Right renal cortex interstitium (tissue), 3 donors: ENCODE measurements at regions not wholly inside any gene's neighbourhood (a gene's known extent, or its start where the extent isn't known, plus 50 kb on each side); places are given as distances from the start of the nearest gene placed in this dataset.
"Not testable (repeated sequence)": the region's sequence is repeated elsewhere in the genome, so short reads cannot be mapped to it uniquely, and the experiment has no call there.

Experiments
- DNase-seq, 3 donors: peaks; one replicate each; pipeline ENCODE4 v3.0.0-alpha.2; 2013; ENCODE audit warnings: low read depth in 3 of 3, low spot score in 2 of 3

- DNase-seq, result no peak
These were observed 193.7 kb downstream of the IZUMO3 start for GRCh38 chr9:24351973-24352372.

DNA sequence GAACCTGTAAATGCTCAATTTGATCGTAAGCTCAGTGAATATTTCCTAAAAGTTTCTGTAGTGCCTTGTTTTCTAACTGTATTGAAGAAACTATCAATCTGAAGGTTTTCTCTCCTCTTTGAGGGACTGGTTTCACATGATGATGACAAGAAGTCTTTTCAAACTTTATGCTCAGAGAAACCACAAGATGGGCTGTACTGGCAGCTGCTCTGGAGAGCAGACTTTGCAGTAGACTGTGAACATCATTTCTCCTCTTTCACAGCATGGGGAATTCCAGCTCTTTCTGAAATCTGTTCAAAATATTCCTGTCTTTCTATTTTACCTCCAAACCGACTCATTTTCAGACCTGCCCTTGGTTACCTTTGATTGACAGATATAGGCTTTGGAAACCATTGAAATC, 194.4 kb downstream of the IZUMO3 start:
- no peak for DNase-seq

DNA sequence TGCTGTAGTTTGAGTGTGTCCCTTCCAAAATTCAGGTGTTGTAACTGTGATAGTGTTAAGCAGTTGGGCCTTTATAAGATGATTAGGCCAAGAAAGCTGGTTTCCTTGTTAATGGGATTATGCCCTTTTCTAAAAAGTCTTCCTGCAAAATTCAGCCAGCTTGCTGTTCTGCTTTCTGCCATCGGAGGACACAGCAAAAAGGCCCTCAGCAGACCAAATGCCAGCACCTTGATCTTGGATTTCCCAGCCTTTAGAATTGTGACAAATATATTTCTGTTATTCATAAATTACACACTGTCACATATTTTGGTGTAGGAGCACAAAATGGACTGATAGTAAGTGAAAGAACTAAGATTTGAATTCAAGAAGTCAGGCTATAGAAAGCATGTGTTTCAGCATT, 203.2 kb downstream of the IZUMO3 start:
- DNase-seq, result no peak

- DNase-seq, result no peak
These were observed 212.1 kb downstream of the IZUMO3 start for GRCh38 chr9:24333629-24334028.

DNA sequence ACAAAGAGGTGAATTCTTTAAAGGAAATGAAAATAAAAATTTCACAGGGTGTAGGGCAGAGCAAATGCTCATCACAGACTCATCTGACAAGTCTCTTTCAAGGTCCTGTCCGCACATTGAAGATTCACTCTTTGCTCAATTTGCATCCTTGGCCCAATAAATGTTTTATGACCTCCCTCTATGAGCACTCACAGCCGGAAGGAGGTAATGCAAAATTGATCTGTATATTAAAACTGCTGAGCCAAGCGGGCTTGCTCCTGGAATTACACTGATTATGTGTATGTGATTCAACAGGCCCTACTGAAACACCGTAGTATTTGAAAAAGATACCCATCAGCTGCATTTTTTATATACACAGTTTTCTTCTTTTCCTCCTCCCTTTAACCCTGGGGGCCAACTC, 246.8 kb downstream of the IZUMO3 start:
- DNase-seq, result no peak

DNA sequence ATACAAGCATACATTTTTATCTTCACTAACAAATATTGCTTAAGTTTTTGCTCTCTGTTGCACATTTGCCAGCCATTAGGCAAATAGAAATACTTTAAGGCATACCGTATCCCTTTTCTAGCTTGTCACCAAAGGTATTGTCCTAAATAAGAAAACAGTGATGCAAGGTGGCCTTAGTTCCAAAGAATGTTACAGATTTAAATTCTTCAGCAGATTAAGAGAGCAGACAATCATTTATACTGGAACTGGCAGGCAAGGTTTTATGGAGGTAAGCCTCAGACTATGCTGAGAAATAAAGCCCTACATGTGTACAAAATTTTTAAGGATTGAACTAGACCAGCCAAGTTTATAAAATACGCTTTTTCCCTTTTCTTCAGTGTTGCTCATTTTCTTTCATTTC, 247.8 kb downstream of the IZUMO3 start:
- DNase-seq, result no peak

DNA sequence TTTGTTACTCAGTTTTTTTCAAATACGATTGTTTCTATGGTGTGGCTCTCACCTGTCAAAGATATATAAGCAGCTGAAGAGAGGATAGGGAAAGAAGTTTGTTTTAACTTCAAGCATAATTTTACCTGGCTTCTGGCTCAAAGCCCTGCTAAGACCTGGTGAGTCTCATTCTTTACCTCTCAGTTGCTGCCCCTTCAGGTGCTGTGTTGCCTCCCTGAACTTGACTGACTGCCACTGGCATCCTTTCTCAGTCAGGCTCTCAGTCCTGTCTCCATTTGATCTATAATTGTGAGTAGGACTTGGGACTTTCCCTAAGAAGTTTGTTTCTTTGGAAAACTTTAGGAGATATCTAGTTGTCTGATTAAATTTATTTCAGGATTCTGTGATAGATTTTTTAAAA, 249.6 kb downstream of the IZUMO3 start:
- DNase-seq, result no peak

GRCh38 chr9:24293386-24293785, 252.3 kb downstream of the IZUMO3 start:
- no peak for DNase-seq

DNA sequence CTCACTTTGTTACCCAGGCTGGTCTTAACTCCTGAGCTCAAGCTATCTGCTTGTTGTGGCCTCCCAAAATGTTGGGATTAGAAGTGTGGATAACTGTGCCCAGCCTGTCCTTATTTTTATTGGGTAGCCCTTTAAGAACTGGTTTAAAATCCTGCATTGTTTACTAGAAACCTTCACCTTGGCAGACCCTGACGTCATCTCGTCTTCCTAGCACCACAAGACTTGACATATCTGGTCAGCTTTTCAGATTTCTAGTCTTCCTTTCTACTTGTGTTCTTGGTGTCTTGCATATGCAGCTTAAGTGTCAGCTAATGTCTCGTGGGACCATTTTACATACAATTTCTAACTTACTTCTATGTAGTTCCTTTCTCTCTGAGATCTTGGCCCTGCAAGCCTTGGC, 258.9 kb downstream of the IZUMO3 start:
- no peak for DNase-seq

- no peak for DNase-seq
These were observed 287.1 kb downstream of the IZUMO3 start for GRCh38 chr9:24258626-24259025.

- no peak for DNase-seq
These were observed 288.0 kb downstream of the IZUMO3 start for GRCh38 chr9:24257726-24258125.

GRCh38 chr9:24245988-24246387, 299.7 kb downstream of the IZUMO3 start:
- DNase-seq, result no peak

GRCh38 chr9:24242576-24242975, 303.1 kb downstream of the IZUMO3 start:
- no peak for DNase-seq

GRCh38 chr9:24218656-24219055, 327.0 kb downstream of the IZUMO3 start:
- no peak for DNase-seq

DNA sequence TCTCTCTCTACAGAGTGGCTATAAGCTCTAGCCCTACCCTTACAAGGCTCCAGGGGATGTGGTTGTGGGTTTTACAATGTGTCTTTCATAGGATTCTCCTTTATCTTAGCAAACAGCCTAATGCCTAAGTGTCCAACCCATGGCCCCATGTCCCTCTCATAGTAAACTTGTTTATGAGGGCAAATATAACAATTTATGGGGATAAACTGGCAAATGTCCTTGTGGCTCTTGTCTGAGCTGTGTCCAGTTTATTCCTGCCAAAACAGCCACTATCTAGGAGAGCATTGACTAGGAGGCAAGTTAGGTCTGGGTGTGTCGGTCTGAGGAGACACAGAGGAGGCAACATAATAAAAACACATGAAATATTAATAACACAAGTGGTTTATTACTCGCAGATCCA, 335.1 kb downstream of the IZUMO3 start:
- DNase-seq, result no peak

DNA sequence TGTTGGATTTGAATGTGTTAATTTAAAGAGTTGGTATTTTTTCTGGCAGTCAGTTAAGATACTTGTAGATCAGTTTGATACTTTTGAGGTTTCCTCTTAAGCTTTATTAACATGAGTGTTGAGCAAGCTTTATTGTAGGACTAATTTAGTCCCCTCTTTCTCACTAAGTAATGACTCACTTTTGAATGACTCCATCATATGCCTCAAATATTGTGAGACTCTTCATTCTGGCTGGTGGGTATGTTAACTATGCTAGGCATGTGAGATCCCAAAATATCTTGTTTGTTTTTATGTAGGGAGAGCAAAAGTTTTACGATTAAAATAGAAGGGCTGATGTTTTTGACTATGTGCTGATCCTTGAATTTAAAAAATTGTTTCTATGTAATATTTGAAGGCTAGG, 355.7 kb downstream of the IZUMO3 start:
- DNase-seq, result no peak

DNA sequence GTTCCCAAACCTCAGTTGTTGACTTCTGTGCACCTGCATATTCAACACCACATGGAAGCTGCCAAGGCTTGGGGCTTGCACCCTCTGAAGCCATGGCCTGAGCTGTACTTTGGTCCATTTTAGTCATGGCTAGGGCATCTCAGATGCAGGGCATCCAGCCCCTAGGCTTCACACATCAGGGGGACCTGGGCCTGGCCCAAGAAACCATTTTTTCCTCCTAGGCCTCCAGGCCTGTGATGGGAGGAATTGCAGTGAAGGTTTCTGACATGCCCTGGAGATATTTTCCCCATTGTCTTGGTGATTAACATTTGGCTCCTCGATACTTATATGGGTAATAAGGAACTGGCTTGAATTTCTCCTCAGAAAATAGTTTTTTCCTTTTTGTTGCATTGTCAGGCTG, 354.5 kb upstream of the ELAVL2 start:
- not testable (repeated sequence) for DNase-seq

GRCh38 chr9:24144796-24145195, 318.8 kb upstream of the ELAVL2 start:
- no peak for DNase-seq

DNA sequence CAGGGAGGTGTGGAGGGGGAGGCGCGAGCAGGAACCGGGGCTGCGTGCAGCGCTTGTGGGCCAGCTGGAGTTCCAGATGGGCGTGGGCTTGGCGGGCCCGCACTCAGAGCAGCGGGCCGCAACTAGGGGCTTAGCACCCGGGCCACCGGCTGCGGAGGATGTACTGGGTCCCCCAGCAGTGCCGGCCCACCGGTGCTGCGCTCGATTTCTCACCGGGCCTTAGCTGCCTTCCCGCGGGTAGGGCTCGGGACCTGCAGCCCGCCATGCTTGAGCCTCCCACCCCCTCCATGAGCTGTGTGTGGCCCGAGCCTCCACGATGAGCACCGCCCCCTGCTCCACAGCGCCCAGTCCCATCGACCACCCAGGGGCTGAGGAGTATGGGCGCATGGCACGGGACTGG, 309.0 kb upstream of the ELAVL2 start:
- DNase-seq, result not testable (repeated sequence)

GRCh38 chr9:24132244-24132643, 306.2 kb upstream of the ELAVL2 start:
- DNase-seq, result no peak

DNA sequence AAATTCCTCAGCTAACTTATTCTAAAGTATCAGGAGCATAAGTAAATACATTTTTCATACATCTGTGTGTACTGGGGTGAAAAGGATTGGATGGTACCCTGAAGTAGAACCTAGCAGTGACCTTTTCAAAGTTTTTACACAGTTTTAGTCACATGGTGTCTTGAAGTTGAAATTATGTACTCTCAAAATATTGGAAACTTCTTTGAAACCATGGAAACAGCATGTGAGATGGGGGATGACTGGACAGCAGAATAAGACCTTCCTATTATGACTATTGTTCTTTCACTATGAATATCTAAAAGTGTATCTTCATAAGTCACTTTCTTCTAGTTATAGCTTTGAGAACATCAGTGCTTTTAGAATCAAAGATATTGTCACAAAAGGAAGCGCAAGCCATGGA, 301.5 kb upstream of the ELAVL2 start:
- no peak for DNase-seq

- DNase-seq, result no peak
These were observed 292.1 kb upstream of the ELAVL2 start for GRCh38 chr9:24118190-24118589.

DNA sequence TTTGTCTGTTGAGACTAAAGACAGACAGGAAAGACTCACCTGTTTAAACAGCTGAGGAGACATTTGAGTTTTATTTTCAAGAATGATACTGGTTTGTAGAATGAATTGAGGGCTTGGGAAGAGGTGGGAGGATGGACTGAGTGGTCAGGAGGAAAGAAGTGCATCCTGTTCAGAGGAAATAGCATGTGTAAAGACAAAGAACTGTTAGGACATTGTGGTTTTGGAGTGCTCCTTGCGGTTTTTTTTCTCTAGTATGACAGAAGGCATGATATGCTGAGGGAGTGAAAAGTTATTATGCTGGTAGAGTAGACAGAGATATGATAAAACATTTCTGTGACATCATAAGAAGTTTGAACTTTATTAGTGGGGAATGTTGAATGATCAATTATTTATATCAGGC, 270.7 kb upstream of the ELAVL2 start:
- no peak for DNase-seq

- DNase-seq, result no peak
These were observed 269.2 kb upstream of the ELAVL2 start for GRCh38 chr9:24095246-24095645.
